ENCODE measurements at regions not wholly inside any gene's neighbourhood (a gene's known extent, or its start where the extent isn't known, plus 50 kb on each side); places are given as distances from the start of the nearest gene placed in this dataset.
"Not testable (repeated sequence)": the region's sequence is repeated elsewhere in the genome, so short reads cannot be mapped to it uniquely, and the experiment has no call there.

DNA sequence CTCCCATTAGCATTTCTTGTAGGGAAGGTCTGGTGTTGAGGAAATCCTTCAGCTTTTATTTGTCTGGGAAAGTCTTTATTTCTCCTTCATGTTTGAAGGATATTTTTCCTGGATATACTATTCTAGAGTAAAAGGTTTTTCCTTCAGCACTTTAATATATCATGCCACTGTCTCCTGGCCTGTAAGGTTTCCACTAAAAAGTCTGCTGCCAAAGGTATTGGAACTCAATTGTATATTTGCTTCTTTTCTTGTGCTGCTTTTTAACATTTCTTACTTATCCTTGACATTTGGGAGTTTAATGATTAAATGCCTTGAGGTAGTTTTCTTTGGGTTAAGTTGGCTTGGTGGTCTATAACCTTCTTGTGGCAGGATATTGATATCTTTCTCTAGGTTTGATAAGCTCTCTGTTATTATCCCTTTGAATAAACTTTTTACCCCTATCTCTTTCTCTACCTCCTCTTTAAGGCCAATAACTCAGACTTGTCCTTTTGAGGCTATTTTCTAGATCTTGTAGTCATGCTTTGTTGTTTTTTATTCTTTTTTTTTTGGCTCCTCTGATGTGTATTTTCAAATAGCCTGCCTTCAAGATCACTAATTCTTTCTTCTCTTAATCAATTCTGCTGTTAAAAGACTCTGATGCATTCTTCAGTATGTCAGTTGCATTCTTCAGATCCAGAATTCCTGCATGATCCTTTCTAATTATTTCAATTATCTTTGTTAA lies 225.0 kb upstream of the ZNF217 start:
- no peak for DNase-seq (ENCODE audit: low spot score)
- Histone ChIP-seq H3K27me3 (no peaks in the 10 kb centered on the region), H3K27ac (no peak overlapping the region), H3K36me3 (no peaks in the 10 kb centered on the region), H3F3A (ENCODE audit: low read depth) (no peaks in the 10 kb centered on the region), H3K4me3 (no peak overlapping the region), H3K4me2 (no peak overlapping the region), H3K4me1 (peaks cover 2% of the 10 kb centered on the region), H4K20me1 (ENCODE audit: low read depth) (no peaks in the 10 kb centered on the region), H2AFZ (replicated peaks) (no peak overlapping the region), H3K9me3 (ENCODE audit: low read depth) (no peaks in the 10 kb centered on the region), H3K9ac (no peak overlapping the region), H3K79me2 (ENCODE audit: low read depth) (no peaks in the 10 kb centered on the region)
- Mint-ChIP-seq H3K4me1 (peaks cover 4% of the 10 kb centered on the region), H3K27me3 (ENCODE audit: insufficient read depth, low read depth) (peaks cover 5% of the 10 kb centered on the region), H3K9me3 (peaks cover 15% of the 10 kb centered on the region), H3K36me3 (no peaks in the 10 kb centered on the region), H3K27ac (no peak overlapping the region), H3K4me3 (no peak overlapping the region)
- TF ChIP-seq EZH2 (IDR thresholded peaks at IDR 0.05) (no peak), EZH2phosphoT487 (IDR thresholded peaks at IDR 0.05) (no peak), CTCF (IDR thresholded peaks at IDR 0.05) (no peak)

DNA sequence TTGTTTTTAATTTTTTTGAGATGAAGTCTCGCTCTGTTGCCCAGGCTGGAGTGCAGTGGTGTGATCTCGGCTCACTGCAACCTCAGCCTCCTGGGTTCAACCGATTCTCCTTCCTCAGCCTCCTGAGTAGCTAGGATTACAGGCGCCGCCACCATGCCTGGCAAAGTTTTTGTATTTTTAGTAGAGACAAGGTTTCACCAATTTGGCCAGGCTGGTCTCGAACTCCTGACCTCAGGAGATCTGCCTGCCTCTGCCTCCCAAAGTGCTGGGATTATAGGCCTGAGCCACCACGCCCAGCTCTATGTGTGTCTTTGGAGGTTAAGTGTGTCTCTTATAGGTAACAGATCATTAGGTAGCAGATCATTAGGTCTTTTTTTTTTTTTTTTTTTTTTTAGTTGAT lies 223.9 kb upstream of the ZNF217 start:
- H3K27me3 ChIP-seq; H3K4me1 Mint-ChIP-seq; H3K4me2 ChIP-seq; H3K27ac Mint-ChIP-seq; H3K27ac ChIP-seq; H3K27me3 Mint-ChIP-seq (ENCODE audit: insufficient read depth, low read depth); H3K9ac ChIP-seq; H3F3A ChIP-seq (ENCODE audit: low read depth); H3K79me2 ChIP-seq (ENCODE audit: low read depth); DNase-seq (ENCODE audit: low spot score); H3K4me3 ChIP-seq; H3K36me3 ChIP-seq; H3K36me3 Mint-ChIP-seq; H4K20me1 ChIP-seq (ENCODE audit: low read depth); H2AFZ ChIP-seq (replicated peaks); H3K9me3 ChIP-seq (ENCODE audit: low read depth); H3K4me3 Mint-ChIP-seq; H3K4me1 ChIP-seq: not testable (repeated sequence)
- peaks cover 15% of the 10 kb centered on the region for H3K9me3 Mint-ChIP-seq

- no peak overlapping the region for H3K9ac ChIP-seq
- H2AFZ ChIP-seq (replicated peaks): no peak overlapping the region
- no peak for DNase-seq (ENCODE audit: low spot score)
- no peak for TF ChIP-seq CTCF (IDR thresholded peaks at IDR 0.05)
- no peak for TF ChIP-seq EZH2 (IDR thresholded peaks at IDR 0.05)
- no peak for TF ChIP-seq EZH2phosphoT487 (IDR thresholded peaks at IDR 0.05)
- H3K9me3 ChIP-seq (ENCODE audit: low read depth): no peaks in the 10 kb centered on the region
- no peak overlapping the region for H3K4me2 ChIP-seq
- Mint-ChIP-seq H3K36me3 (no peaks in the 10 kb centered on the region), H3K4me3 (no peak overlapping the region), H3K27me3 (ENCODE audit: insufficient read depth, low read depth) (peaks cover 2% of the 10 kb centered on the region), H3K27ac (no peak overlapping the region), H3K9me3 (peaks cover 15% of the 10 kb centered on the region), H3K4me1 (peaks cover 8% of the 10 kb centered on the region)
- H3F3A ChIP-seq (ENCODE audit: low read depth): no peaks in the 10 kb centered on the region
- no peak overlapping the region for H3K27ac ChIP-seq
- no peaks in the 10 kb centered on the region for H4K20me1 ChIP-seq (ENCODE audit: low read depth)
- no peak overlapping the region for H3K4me3 ChIP-seq
- H3K4me1 ChIP-seq: peaks cover 7% of the 10 kb centered on the region
- no peaks in the 10 kb centered on the region for H3K79me2 ChIP-seq (ENCODE audit: low read depth)
- H3K36me3 ChIP-seq: no peaks in the 10 kb centered on the region
- no peaks in the 10 kb centered on the region for H3K27me3 ChIP-seq
Observed at GRCh38 chr20:53816872-53817398, 223.3 kb upstream of the ZNF217 start.

DNA sequence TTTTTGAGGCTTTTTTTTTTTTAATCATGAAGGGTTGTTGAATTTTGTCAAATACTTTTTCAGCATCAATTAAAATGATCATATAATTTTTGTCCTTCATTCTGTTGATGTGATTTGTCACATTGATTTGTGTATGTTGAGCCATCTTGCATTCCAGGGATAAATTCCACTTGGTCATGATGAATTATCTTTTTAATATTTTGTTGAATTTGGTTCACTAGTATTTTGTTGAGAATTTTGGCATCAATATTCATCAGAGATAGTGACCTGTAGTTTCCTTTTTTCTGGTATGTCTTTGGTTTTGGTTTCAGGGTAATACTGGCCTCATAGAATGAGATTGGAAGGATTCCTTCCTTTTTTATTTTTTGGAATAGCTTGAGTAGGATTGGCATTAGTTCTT lies 221.9 kb upstream of the ZNF217 start:
- no peak overlapping the region for H3K4me3 ChIP-seq
- Mint-ChIP-seq H3K4me3 (no peak overlapping the region), H3K36me3 (no peaks in the 10 kb centered on the region), H3K27ac (no peak overlapping the region), H3K27me3 (ENCODE audit: insufficient read depth, low read depth) (peaks cover 2% of the 10 kb centered on the region), H3K9me3 (peaks cover 14% of the 10 kb centered on the region), H3K4me1 (peaks cover 8% of the 10 kb centered on the region)
- H3K79me2 ChIP-seq (ENCODE audit: low read depth): no peaks in the 10 kb centered on the region
- H3K27me3 ChIP-seq: no peaks in the 10 kb centered on the region
- H3K36me3 ChIP-seq: no peaks in the 10 kb centered on the region
- H3K9ac ChIP-seq: no peak overlapping the region
- no peak overlapping the region for H2AFZ ChIP-seq (replicated peaks)
- H4K20me1 ChIP-seq (ENCODE audit: low read depth): no peaks in the 10 kb centered on the region
- no peaks in the 10 kb centered on the region for H3F3A ChIP-seq (ENCODE audit: low read depth)
- peaks cover 18% of the 10 kb centered on the region for H3K4me1 ChIP-seq
- DNase-seq (ENCODE audit: low spot score): no peak
- no peaks in the 10 kb centered on the region for H3K9me3 ChIP-seq (ENCODE audit: low read depth)
- TF ChIP-seq EZH2 (IDR thresholded peaks at IDR 0.05): no peak
- no peak overlapping the region for H3K27ac ChIP-seq
- H3K4me2 ChIP-seq: no peak overlapping the region

Measured in neural progenitor cell (in vitro differentiated cells).